H1 (cell line): ENCODE measurements at regions not wholly inside any gene's neighbourhood (a gene's known extent, or its start where the extent isn't known, plus 50 kb on each side); places are given as distances from the start of the nearest gene placed in this dataset.

ENCODE experiments used
- CTCF ChIA-PET: fragments of 300-600 bp; sonication (Branson Sonifier 250); formaldehyde crosslinking; loops from one replicate; lab custom pipeline; 2021; ENCODE audit not compliant: partially characterized antibody; lab: Charles Lee
- POLR2A ChIA-PET: fragments of 300-600 bp; sonication (Branson Sonifier 250); formaldehyde crosslinking; loops from one replicate; lab custom pipeline; 2021; ENCODE audit warnings: inconsistent platforms; ENCODE audit not compliant: partially characterized antibody; lab: Charles Lee
- DNase-seq, 2 experiments: peaks; one replicate each; pipeline versions ENCODE4 v3.0.0 to v3.0.0-alpha.2; 2010 to 2022; ENCODE audit warnings: low spot score in 2 of 2, low read depth in 1 of 2, mixed read lengths in 1 of 2
- FAIRE-seq: peaks from 2 replicates; lab custom pipeline; 2011; peaks lifted over from hg19 to GRCh38; lab: Jason Lieb, UNC
- H2AFZ ChIP-seq: 2 replicates; pipeline ENCODE4 v1.8.1; 2012; ENCODE audit warnings: low read length, inconsistent platforms
- H2AK5ac ChIP-seq: 2 replicates; pipeline ENCODE4 v1.6.1; 2013; ENCODE audit warnings: low read depth, low read length
- H2BK120ac ChIP-seq: replicated peaks from 2 replicates; pipeline ENCODE3; 2013; ENCODE audit warnings: low read depth, low read length, inconsistent platforms
- H2BK12ac ChIP-seq: 2 replicates; pipeline ENCODE4 v1.6.1; 2013; ENCODE audit warnings: low read depth, low read length
- H2BK15ac ChIP-seq: 2 replicates; pipeline ENCODE4 v1.6.1; 2013; ENCODE audit warnings: low read length
- H2BK20ac ChIP-seq: 2 replicates; pipeline ENCODE4 v1.6.1; 2013; ENCODE audit warnings: low read length
- H2BK5ac ChIP-seq: 2 replicates; pipeline ENCODE4 v1.6.1; 2013; ENCODE audit warnings: low read depth, low read length
- H3K14ac ChIP-seq: 2 replicates; pipeline ENCODE4 v1.6.1; 2013; ENCODE audit warnings: inconsistent platforms; ENCODE audit not compliant: insufficient read length
- H3K18ac ChIP-seq: 2 replicates; pipeline ENCODE4 v1.6.1; 2013; ENCODE audit warnings: low read length; ENCODE audit errors: extremely low read depth
- H3K23ac ChIP-seq: 2 replicates; pipeline ENCODE4 v1.6.1; 2013; ENCODE audit warnings: inconsistent platforms; ENCODE audit not compliant: insufficient read length
- H3K23me2 ChIP-seq: 2 replicates; pipeline ENCODE4 v1.6.1; 2013; ENCODE audit warnings: low read depth, low read length
- H3K27ac ChIP-seq: 2 replicates; pipeline ENCODE4 v1.6.1; 2011; ENCODE audit warnings: low read depth, low read length, inconsistent platforms
- H3K27me3 ChIP-seq, 4 experiments: replicated peaks in 1 of 4; 1 replicate in 1 of 4; 2 replicates in 3 of 4; pipeline versions ENCODE4 v1.6.1 to v1.8.1; 2011 to 2013; ENCODE audit warnings: low read length in 3 of 4, mild to moderate bottlenecking in 3 of 4, inconsistent platforms in 2 of 4, mixed read lengths in 2 of 4, moderate library complexity in 1 of 4; ENCODE audit not compliant: control insufficient read depth in 3 of 4, insufficient read depth in 3 of 4; ENCODE audit errors: extremely low read depth in 1 of 4
- H3K36me3 ChIP-seq, 4 experiments: 2 replicates each; pipeline versions ENCODE4 v1.6.1 to v1.8.1; 2011 to 2013; ENCODE audit warnings: mild to moderate bottlenecking in 4 of 4, low read length in 3 of 4, moderate library complexity in 2 of 4, control low read depth in 1 of 4, inconsistent platforms in 1 of 4; ENCODE audit not compliant: insufficient read depth in 4 of 4, control insufficient read depth in 2 of 4
- H3K4ac ChIP-seq: replicated peaks from 2 replicates; pipeline ENCODE3; 2013; ENCODE audit warnings: low read length, low read depth, mixed read lengths, inconsistent platforms; ENCODE audit not compliant: insufficient read length
- H3K4me1 ChIP-seq, 4 experiments: replicated peaks in 1 of 4; 1 replicate in 1 of 4; 2 replicates in 3 of 4; pipeline versions ENCODE4 v1.6.1 to v1.8.1; 2011 to 2013; ENCODE audit warnings: low read length in 3 of 4, inconsistent platforms in 2 of 4, mixed read lengths in 1 of 4; ENCODE audit not compliant: insufficient read depth in 4 of 4, control insufficient read depth in 3 of 4
- H3K4me2 ChIP-seq, 2 experiments: 2 replicates each; pipeline versions ENCODE4 v1.6.1 to v1.8.1; 2011 to 2013; ENCODE audit warnings: low read depth in 2 of 2, low read length in 2 of 2, control low read depth in 1 of 2, inconsistent platforms in 1 of 2, mild to moderate bottlenecking in 1 of 2; ENCODE audit not compliant: insufficient read depth in 1 of 2
- H3K4me3 ChIP-seq, 4 experiments: fragments of 200-600, 300-600 bp in 1 of 4; sonication (generic), shearing (Covaris generic), sonication (Bioruptor Twin) in 1 of 4; 2 replicates each; pipeline versions ENCODE4 v1.5.1 to v1.8.1; 2011 to 2016; ENCODE audit warnings: low read length in 4 of 4, low read depth in 3 of 4, control low read depth in 2 of 4, inconsistent platforms in 2 of 4, mild to moderate bottlenecking in 2 of 4, mixed read lengths in 1 of 4, moderate library complexity in 1 of 4; ENCODE audit not compliant: insufficient read depth in 2 of 4; ENCODE audit errors: extremely low read depth in 1 of 4
- H3K56ac ChIP-seq: replicated peaks from 2 replicates; pipeline ENCODE3; 2013; ENCODE audit warnings: low read depth, mild to moderate bottlenecking, mixed read lengths, low read length, inconsistent platforms; ENCODE audit not compliant: insufficient read length
- H3K79me1 ChIP-seq: 2 replicates; pipeline ENCODE4 v1.6.1; 2013; ENCODE audit warnings: low read depth, low read length, control low read depth
- H3K79me2 ChIP-seq, 2 experiments: 2 replicates each; pipeline versions ENCODE4 v1.6.1 to v1.8.1; 2012 to 2013; ENCODE audit warnings: low read length in 2 of 2, mild to moderate bottlenecking in 2 of 2, inconsistent platforms in 1 of 2; ENCODE audit not compliant: insufficient read depth in 2 of 2, control insufficient read depth in 1 of 2
- H3K9ac ChIP-seq, 4 experiments: replicated peaks in 1 of 4; 1 replicate in 1 of 4; 2 replicates in 3 of 4; pipeline versions ENCODE4 v1.6.1 to v1.8.1; 2011 to 2013; ENCODE audit warnings: low read depth in 3 of 4, low read length in 3 of 4, control low read depth in 2 of 4, mild to moderate bottlenecking in 2 of 4, moderate library complexity in 2 of 4, inconsistent platforms in 1 of 4; ENCODE audit errors: extremely low read depth in 1 of 4
- H3K9me3 ChIP-seq, 2 experiments: 2 replicates each; pipeline versions ENCODE4 v1.6.1 to v1.8.1; 2012 to 2013; ENCODE audit warnings: mild to moderate bottlenecking in 2 of 2, moderate library complexity in 2 of 2, control low read depth in 1 of 2, inconsistent platforms in 1 of 2, low read depth in 1 of 2, low read length in 1 of 2, mixed read lengths in 1 of 2; ENCODE audit not compliant: insufficient read depth in 2 of 2
- H4K20me1 ChIP-seq, 2 experiments: replicated peaks in 1 of 2; 2 replicates each; pipeline versions ENCODE3 to v1.8.1; 2011 to 2013; ENCODE audit warnings: inconsistent platforms in 2 of 2, low read length in 2 of 2, mild to moderate bottlenecking in 1 of 2; ENCODE audit not compliant: insufficient read depth in 2 of 2, control insufficient read depth in 1 of 2
- H4K5ac ChIP-seq: 2 replicates; pipeline ENCODE4 v1.6.1; 2013; ENCODE audit warnings: low read length, low read depth, mixed read lengths, inconsistent platforms; ENCODE audit not compliant: insufficient read length
- H4K8ac ChIP-seq: 2 replicates; pipeline ENCODE4 v1.8.0; 2013; ENCODE audit warnings: mild to moderate bottlenecking, moderate library complexity, low read length, inconsistent platforms; ENCODE audit not compliant: insufficient read depth; ENCODE audit errors: extremely low read depth
- H4K91ac ChIP-seq: replicated peaks from 2 replicates; pipeline ENCODE3; 2013; ENCODE audit warnings: low read length, mixed read lengths, inconsistent platforms; ENCODE audit not compliant: insufficient read length
- GABPA ChIP-seq: IDR thresholded peaks from 2 replicates; pipeline ENCODE4 v1.6.1; 2011; ENCODE audit warnings: mild to moderate bottlenecking, low read length, moderate library complexity, borderline replicate concordance; ENCODE audit not compliant: insufficient read depth
- SP1 ChIP-seq: IDR thresholded peaks from 2 replicates; pipeline ENCODE4 v1.6.1; 2011; ENCODE audit warnings: low read depth, low read length
- SP2 ChIP-seq: IDR thresholded peaks from 2 replicates; pipeline ENCODE4 v1.6.1; 2012; ENCODE audit warnings: mild to moderate bottlenecking, low read length, inconsistent platforms
- ZNF274 ChIP-seq: IDR thresholded peaks from 2 replicates; pipeline ENCODE4 v1.7.0; 2012; ENCODE audit warnings: low read length, borderline replicate concordance; ENCODE audit errors: extremely low read depth
- WGBS, 2 experiments: shearing (Covaris generic) in 1 of 2; methylation state at CpG; one replicate each; pipeline versions ENCODE4 v1.1.6 to v1.1.7; 2013 to 2015; ENCODE audit warnings: low lambda C conversion rate in 2 of 2, mixed read lengths in 2 of 2, inconsistent platforms in 1 of 2, low coverage in 1 of 2, missing lambda C conversion rate in 1 of 2; ENCODE audit not compliant: insufficient replicate concordance in 2 of 2, insufficient coverage in 1 of 2, insufficient read length in 1 of 2; ENCODE audit errors: extremely low coverage in 1 of 2, missing lambda C conversion rate in 1 of 2; 5-methylcytosine and 5-hydroxymethylcytosine counted together

DNA sequence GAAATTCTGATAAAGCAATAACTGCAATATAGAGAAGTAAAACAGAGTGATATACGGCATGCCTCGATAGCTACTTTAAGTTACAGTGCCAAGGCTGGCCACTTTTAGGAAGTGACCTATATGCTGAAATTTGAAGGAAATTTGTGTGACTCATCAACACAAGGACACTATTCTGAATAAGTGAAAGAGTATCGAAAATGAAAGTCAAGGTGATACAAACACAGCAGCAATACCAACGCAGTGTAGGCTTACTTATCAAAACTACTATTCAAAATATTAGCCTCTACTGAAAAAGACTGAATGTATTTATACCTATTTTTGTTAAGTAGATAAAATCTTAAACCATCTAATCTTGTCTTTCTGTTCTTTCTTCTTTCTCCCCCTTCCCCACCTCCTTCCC is 459.9 kb upstream of the GNPDA2 start:
- Histone ChIP-seq H2AK5ac (no peak overlapping the region), H4K20me1 (no peaks in the 10 kb centered on the region), H2BK20ac (no peak overlapping the region), H3K4me2 (no peak overlapping the region), H2BK12ac (no peak overlapping the region), H4K91ac (no peak overlapping the region), H3K14ac (no peak overlapping the region), H3K36me3 (no peaks in the 10 kb centered on the region), H3K23ac (no peak overlapping the region), H3K79me2 (no peaks in the 10 kb centered on the region), H3K79me1 (no peaks in the 10 kb centered on the region), H3K18ac (no peak overlapping the region), H3K27ac (no peak overlapping the region), H4K8ac (no peak overlapping the region), H3K23me2 (no peaks in the 10 kb centered on the region), H2AFZ (no peak overlapping the region), H3K9ac (no peak overlapping the region), H3K4me3 (no peak overlapping the region), H2BK15ac (no peak overlapping the region), H2BK120ac (no peak overlapping the region), H3K27me3 (no peaks in the 10 kb centered on the region), H2BK5ac (no peak overlapping the region), H3K4me1 (no peaks in the 10 kb centered on the region), H4K5ac (no peak overlapping the region), H3K4ac (no peak overlapping the region), H3K56ac (no peak overlapping the region), H3K9me3 (no peaks in the 10 kb centered on the region)
- 100% methylated on average over 4 of the region's 4 CpGs; no CpG with 5 or more reads in 1 of the 2 experiments for WGBS, 2 experiments
- peak; percentile 13 for FAIRE-seq
- CTCF ChIA-PET: interaction anchor here (1.3 kb wide), 1 partner anchor 9 kb away, joined by 5 read pairs; no protein-coding TSS in a partner anchor
- TF ChIP-seq SP1 (no peak), GABPA (no peak), SP2 (no peak), ZNF274 (no peak)
- DNase-seq: no peak
- POLR2A ChIA-PET: no interaction called here
